GM18517 (cell line): ENCODE measurements at regions not wholly inside any gene's neighbourhood (a gene's known extent, or its start where the extent isn't known, plus 50 kb on each side); places are given as distances from the start of the nearest gene placed in this dataset.

Source experiments
- ATAC-seq: cut with Tn5 transposase; IDR thresholded peaks from one replicate; pipeline ENCODE4 v1.9.1; 2021; ENCODE audit warnings: mild to moderate bottlenecking, moderate library complexity; ENCODE audit not compliant: unreplicated experiment

GRCh38 chr7:94223375-94224084 lies 171.2 kb upstream of the COL1A2 start:
- no peak for ATAC-seq

- no peak for ATAC-seq
Observed at GRCh38 chr7:94228223-94228622, 166.5 kb upstream of the COL1A2 start.

GRCh38 chr7:94228678-94229077 lies 166.0 kb upstream of the COL1A2 start:
- no peak for ATAC-seq

GRCh38 chr7:94231305-94231704 lies 163.4 kb upstream of the COL1A2 start:
- no peak for ATAC-seq

- ATAC-seq = no peak
Observed at GRCh38 chr7:94236960-94237359, 157.7 kb upstream of the COL1A2 start.

GRCh38 chr7:94237417-94237816 lies 157.3 kb upstream of the COL1A2 start:
- ATAC-seq = no peak

GRCh38 chr7:94239661-94240234 lies 154.9 kb upstream of the COL1A2 start:
- no peak for ATAC-seq

GRCh38 chr7:94240902-94241301 lies 153.8 kb upstream of the COL1A2 start:
- no peak for ATAC-seq

- ATAC-seq = no peak
Observed at GRCh38 chr7:94241402-94241925, 153.2 kb upstream of the COL1A2 start.

- no peak for ATAC-seq
Observed at GRCh38 chr7:94243066-94243711, 151.5 kb upstream of the COL1A2 start.

GRCh38 chr7:94244760-94245159 lies 149.9 kb upstream of the COL1A2 start:
- no peak for ATAC-seq

- no peak for ATAC-seq
Observed at GRCh38 chr7:94245500-94245899, 149.2 kb upstream of the COL1A2 start.

GRCh38 chr7:94247970-94248369 lies 146.7 kb upstream of the COL1A2 start:
- ATAC-seq = no peak

- ATAC-seq = no peak
Observed at GRCh38 chr7:94249631-94250030, 145.1 kb upstream of the COL1A2 start.

GRCh38 chr7:94250124-94250523 lies 144.6 kb upstream of the COL1A2 start:
- no peak for ATAC-seq

GRCh38 chr7:94250987-94251386 lies 143.7 kb upstream of the COL1A2 start:
- ATAC-seq = no peak

GRCh38 chr7:94252124-94252523 lies 142.6 kb upstream of the COL1A2 start:
- no peak for ATAC-seq

- ATAC-seq = no peak
Observed at GRCh38 chr7:94252971-94253370, 141.7 kb upstream of the COL1A2 start.

GRCh38 chr7:94253686-94254085 lies 141.0 kb upstream of the COL1A2 start:
- ATAC-seq = no peak

GRCh38 chr7:94258418-94259300 lies 136.0 kb upstream of the COL1A2 start:
- no peak for ATAC-seq

GRCh38 chr7:94261067-94261466 lies 133.6 kb upstream of the COL1A2 start:
- no peak for ATAC-seq
